HG02852 (cell line): ENCODE measurements at regions not wholly inside any gene's neighbourhood (a gene's known extent, or its start where the extent isn't known, plus 50 kb on each side); places are given as distances from the start of the nearest gene placed in this dataset.

Experiments used
- ATAC-seq: cut with Tn5 transposase; IDR thresholded peaks from one replicate; pipeline ENCODE4 v1.9.1; 2021; ENCODE audit warnings: mild to moderate bottlenecking, moderate library complexity; ENCODE audit not compliant: unreplicated experiment

- no peak for ATAC-seq
These were observed 903.8 kb upstream of the PCDH10 start for GRCh38 chr4:132245319-132245718.

- no peak for ATAC-seq
These were observed 884.9 kb upstream of the PCDH10 start for GRCh38 chr4:132264176-132264575.

GRCh38 chr4:132266374-132266773, 882.7 kb upstream of the PCDH10 start:
- no peak for ATAC-seq

GRCh38 chr4:132267321-132267720, 881.8 kb upstream of the PCDH10 start:
- no peak for ATAC-seq

- ATAC-seq = no peak
These were observed 879.6 kb upstream of the PCDH10 start for GRCh38 chr4:132269303-132269990.

- ATAC-seq = no peak
These were observed 873.4 kb upstream of the PCDH10 start for GRCh38 chr4:132275583-132276121.

GRCh38 chr4:132276185-132276584, 872.9 kb upstream of the PCDH10 start:
- no peak for ATAC-seq

- no peak for ATAC-seq
These were observed 872.1 kb upstream of the PCDH10 start for GRCh38 chr4:132276989-132277388.

GRCh38 chr4:132281733-132282132, 867.4 kb upstream of the PCDH10 start:
- no peak for ATAC-seq

GRCh38 chr4:132284910-132285426, 864.1 kb upstream of the PCDH10 start:
- ATAC-seq = no peak

- ATAC-seq = no peak
These were observed 851.7 kb upstream of the PCDH10 start for GRCh38 chr4:132297346-132297745.

- ATAC-seq = no peak
These were observed 849.3 kb upstream of the PCDH10 start for GRCh38 chr4:132299841-132300240.

GRCh38 chr4:132312521-132312920, 836.6 kb upstream of the PCDH10 start:
- ATAC-seq = no peak

GRCh38 chr4:132313852-132314251, 835.2 kb upstream of the PCDH10 start:
- no peak for ATAC-seq

- no peak for ATAC-seq
These were observed 832.4 kb upstream of the PCDH10 start for GRCh38 chr4:132316738-132317137.

GRCh38 chr4:132317923-132318322, 831.2 kb upstream of the PCDH10 start:
- ATAC-seq = no peak

GRCh38 chr4:132328761-132329160, 820.3 kb upstream of the PCDH10 start:
- no peak for ATAC-seq

GRCh38 chr4:132330994-132331393, 818.1 kb upstream of the PCDH10 start:
- no peak for ATAC-seq

GRCh38 chr4:132332932-132333723, 816.0 kb upstream of the PCDH10 start:
- ATAC-seq = no peak

- no peak for ATAC-seq
These were observed 815.4 kb upstream of the PCDH10 start for GRCh38 chr4:132333724-132334047.

- ATAC-seq = no peak
These were observed 815.0 kb upstream of the PCDH10 start for GRCh38 chr4:132334081-132334480.
